ENCODE measurements at regions not wholly inside any gene's neighbourhood (a gene's known extent, or its start where the extent isn't known, plus 50 kb on each side); places are given as distances from the start of the nearest gene placed in this dataset.
A peak's percentile ranks its signal among the peaks of the same experiment; 100 is the strongest.

- Histone ChIP-seq H3K36me3 (no peaks in the 10 kb centered on the region), H3K27ac (no peak overlapping the region), H3K4me2 (no peak overlapping the region), H4K20me1 (ENCODE audit: low read depth) (peaks cover 9% of the 10 kb centered on the region), H3K9ac (no peak overlapping the region), H3K9me3 (ENCODE audit: low read depth) (no peaks in the 10 kb centered on the region), H3K4me3 (no peak overlapping the region), H3K4me1 (peaks cover 23% of the 10 kb centered on the region), H2AFZ (replicated peaks) (no peak overlapping the region), H3F3A (ENCODE audit: low read depth) (peaks cover 16% of the 10 kb centered on the region), H3K27me3 (peaks cover 5% of the 10 kb centered on the region), H3K79me2 (ENCODE audit: low read depth) (no peaks in the 10 kb centered on the region)
- Mint-ChIP-seq H3K9me3 (peaks cover 11% of the 10 kb centered on the region), H3K27me3 (ENCODE audit: insufficient read depth, low read depth) (peaks cover 53% of the 10 kb centered on the region), H3K27ac (no peak overlapping the region), H3K36me3 (no peaks in the 10 kb centered on the region), H3K4me1 (peaks cover 31% of the 10 kb centered on the region), H3K4me3 (no peak overlapping the region)
- TF ChIP-seq, protein P1, sequence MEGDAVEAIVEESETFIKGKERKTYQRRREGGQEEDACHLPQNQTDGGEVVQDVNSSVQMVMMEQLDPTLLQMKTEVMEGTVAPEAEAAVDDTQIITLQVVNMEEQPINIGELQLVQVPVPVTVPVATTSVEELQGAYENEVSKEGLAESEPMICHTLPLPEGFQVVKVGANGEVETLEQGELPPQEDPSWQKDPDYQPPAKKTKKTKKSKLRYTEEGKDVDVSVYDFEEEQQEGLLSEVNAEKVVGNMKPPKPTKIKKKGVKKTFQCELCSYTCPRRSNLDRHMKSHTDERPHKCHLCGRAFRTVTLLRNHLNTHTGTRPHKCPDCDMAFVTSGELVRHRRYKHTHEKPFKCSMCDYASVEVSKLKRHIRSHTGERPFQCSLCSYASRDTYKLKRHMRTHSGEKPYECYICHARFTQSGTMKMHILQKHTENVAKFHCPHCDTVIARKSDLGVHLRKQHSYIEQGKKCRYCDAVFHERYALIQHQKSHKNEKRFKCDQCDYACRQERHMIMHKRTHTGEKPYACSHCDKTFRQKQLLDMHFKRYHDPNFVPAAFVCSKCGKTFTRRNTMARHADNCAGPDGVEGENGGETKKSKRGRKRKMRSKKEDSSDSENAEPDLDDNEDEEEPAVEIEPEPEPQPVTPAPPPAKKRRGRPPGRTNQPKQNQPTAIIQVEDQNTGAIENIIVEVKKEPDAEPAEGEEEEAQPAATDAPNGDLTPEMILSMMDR (IDR thresholded peaks at IDR 0.05): no peak
- no peak for TF ChIP-seq EZH2phosphoT487 (IDR thresholded peaks at IDR 0.05)
- no peak for TF ChIP-seq EZH2 (IDR thresholded peaks at IDR 0.05)
- DNase-seq (ENCODE audit: low spot score): no peak
Observed at GRCh38 chr11:114886644-114887265, 208.4 kb downstream of the NXPE2 start.

GRCh38 chr11:114889594-114890011 is 211.3 kb downstream of the NXPE2 start:
- Histone ChIP-seq H3F3A (ENCODE audit: low read depth) (peaks cover 16% of the 10 kb centered on the region), H3K4me3 (peak overlapping the region; percentile 12), H2AFZ (replicated peaks) (no peak overlapping the region), H3K9me3 (ENCODE audit: low read depth) (no peaks in the 10 kb centered on the region), H3K36me3 (no peaks in the 10 kb centered on the region), H3K79me2 (ENCODE audit: low read depth) (no peaks in the 10 kb centered on the region), H3K4me1 (peaks cover 23% of the 10 kb centered on the region), H4K20me1 (ENCODE audit: low read depth) (peaks cover 9% of the 10 kb centered on the region), H3K4me2 (peak overlapping the region; percentile 68), H3K27me3 (no peaks in the 10 kb centered on the region), H3K27ac (no peak overlapping the region), H3K9ac (no peak overlapping the region)
- Mint-ChIP-seq H3K36me3 (no peaks in the 10 kb centered on the region), H3K4me1 (peaks cover 31% of the 10 kb centered on the region), H3K27me3 (ENCODE audit: insufficient read depth, low read depth) (peaks cover 46% of the 10 kb centered on the region), H3K27ac (no peak overlapping the region), H3K9me3 (peaks cover 15% of the 10 kb centered on the region), H3K4me3 (no peak overlapping the region)
- DNase-seq (ENCODE audit: low spot score): peak; percentile 82
- TF ChIP-seq, protein P1 (IDR thresholded peaks at IDR 0.05): no peak
- TF ChIP-seq EZH2phosphoT487 (IDR thresholded peaks at IDR 0.05) (peak; percentile 71), EZH2 (IDR thresholded peaks at IDR 0.05) (no peak)

- Histone ChIP-seq H3K4me2 (peak overlapping the region; percentile 68), H3K9me3 (ENCODE audit: low read depth) (no peaks in the 10 kb centered on the region), H3K9ac (no peak overlapping the region), H3K27ac (no peak overlapping the region), H3F3A (ENCODE audit: low read depth) (peaks cover 16% of the 10 kb centered on the region), H3K36me3 (no peaks in the 10 kb centered on the region), H4K20me1 (ENCODE audit: low read depth) (peaks cover 9% of the 10 kb centered on the region), H3K27me3 (peaks cover 3% of the 10 kb centered on the region), H3K4me1 (peaks cover 23% of the 10 kb centered on the region), H2AFZ (replicated peaks) (no peak overlapping the region), H3K4me3 (peak overlapping the region; percentile 12), H3K79me2 (ENCODE audit: low read depth) (no peaks in the 10 kb centered on the region)
- Mint-ChIP-seq H3K36me3 (no peaks in the 10 kb centered on the region), H3K9me3 (peaks cover 15% of the 10 kb centered on the region), H3K27me3 (ENCODE audit: insufficient read depth, low read depth) (peaks cover 46% of the 10 kb centered on the region), H3K4me3 (no peak overlapping the region), H3K4me1 (peaks cover 31% of the 10 kb centered on the region), H3K27ac (no peak overlapping the region)
- DNase-seq (ENCODE audit: low spot score): peak; percentile 57
- TF ChIP-seq EZH2phosphoT487 (IDR thresholded peaks at IDR 0.05) (peak; percentile 39), EZH2 (IDR thresholded peaks at IDR 0.05) (no peak)
- TF ChIP-seq, protein P1 (IDR thresholded peaks at IDR 0.05): no peak
Observed at GRCh38 chr11:114890038-114890437, 211.7 kb downstream of the NXPE2 start.

Data from neural progenitor cell (in vitro differentiated cells).